Endothelial cell (in vitro differentiated cells): ENCODE measurements at regions not wholly inside any gene's neighbourhood (a gene's known extent, or its start where the extent isn't known, plus 50 kb on each side); places are given as distances from the start of the nearest gene placed in this dataset.

Experiments used
- DNase-seq: peaks from one replicate; pipeline ENCODE4 v3.0.0; 2021; ENCODE audit warnings: low spot score
- H3K27ac Mint-ChIP-seq: one replicate; pipeline ENCODE4 v1.8.0; 2021; ENCODE audit warnings: mixed read lengths, inconsistent platforms; ENCODE audit not compliant: unreplicated experiment
- H3K27me3 Mint-ChIP-seq: one replicate; pipeline ENCODE4 v1.8.0; 2021; ENCODE audit warnings: mild to moderate bottlenecking, moderate library complexity, mixed read lengths, inconsistent platforms; ENCODE audit not compliant: unreplicated experiment
- H3K36me3 Mint-ChIP-seq: one replicate; pipeline ENCODE4 v1.8.0; 2021; ENCODE audit warnings: mild to moderate bottlenecking, low read depth, mixed read lengths, inconsistent platforms; ENCODE audit not compliant: unreplicated experiment
- H3K4me1 Mint-ChIP-seq: one replicate; pipeline ENCODE4 v1.8.0; 2021; ENCODE audit warnings: mild to moderate bottlenecking, mixed read lengths, inconsistent platforms; ENCODE audit not compliant: unreplicated experiment
- H3K4me3 Mint-ChIP-seq: one replicate; pipeline ENCODE4 v1.8.0; 2021; ENCODE audit warnings: mild to moderate bottlenecking, mixed read lengths, inconsistent platforms; ENCODE audit not compliant: unreplicated experiment
- H3K9me3 Mint-ChIP-seq: one replicate; pipeline ENCODE4 v1.8.0; 2021; ENCODE audit warnings: mixed read lengths, inconsistent platforms; ENCODE audit not compliant: unreplicated experiment
- TF ChIP-seq, protein P1 (sequence below): fragments of 200-600 bp; sonication (generic); IDR thresholded peaks from one replicate; pipeline ENCODE4 v1.5.0; 2021; ENCODE audit warnings: antibody characterized with exemption; ENCODE audit not compliant: unreplicated experiment

DNA sequence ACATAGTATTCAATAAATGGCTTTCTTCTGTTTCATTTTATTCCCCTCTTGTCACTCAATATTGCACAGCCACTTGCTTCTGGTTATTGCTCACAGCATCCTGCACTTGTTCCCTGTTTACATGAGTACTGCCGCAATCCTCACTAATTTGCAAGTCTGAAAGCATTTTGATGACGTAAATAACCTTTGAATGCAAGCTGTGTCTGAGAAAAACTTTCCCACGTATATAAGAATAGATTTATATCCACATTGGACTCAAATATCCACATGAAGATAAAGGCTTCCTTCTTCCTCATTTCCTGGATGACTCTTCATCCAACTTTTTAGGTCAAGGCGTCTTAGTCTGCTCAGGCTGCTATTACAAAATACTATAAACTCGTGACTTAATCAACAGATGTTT, 88.2 kb upstream of the DAP start:
- no peak overlapping the region for H3K27ac Mint-ChIP-seq
- no peaks in the 10 kb centered on the region for H3K4me1 Mint-ChIP-seq
- H3K36me3 Mint-ChIP-seq = no peaks in the 10 kb centered on the region
- H3K9me3 Mint-ChIP-seq = no peaks in the 10 kb centered on the region
- no peaks in the 10 kb centered on the region for H3K27me3 Mint-ChIP-seq
- TF ChIP-seq, protein P1, sequence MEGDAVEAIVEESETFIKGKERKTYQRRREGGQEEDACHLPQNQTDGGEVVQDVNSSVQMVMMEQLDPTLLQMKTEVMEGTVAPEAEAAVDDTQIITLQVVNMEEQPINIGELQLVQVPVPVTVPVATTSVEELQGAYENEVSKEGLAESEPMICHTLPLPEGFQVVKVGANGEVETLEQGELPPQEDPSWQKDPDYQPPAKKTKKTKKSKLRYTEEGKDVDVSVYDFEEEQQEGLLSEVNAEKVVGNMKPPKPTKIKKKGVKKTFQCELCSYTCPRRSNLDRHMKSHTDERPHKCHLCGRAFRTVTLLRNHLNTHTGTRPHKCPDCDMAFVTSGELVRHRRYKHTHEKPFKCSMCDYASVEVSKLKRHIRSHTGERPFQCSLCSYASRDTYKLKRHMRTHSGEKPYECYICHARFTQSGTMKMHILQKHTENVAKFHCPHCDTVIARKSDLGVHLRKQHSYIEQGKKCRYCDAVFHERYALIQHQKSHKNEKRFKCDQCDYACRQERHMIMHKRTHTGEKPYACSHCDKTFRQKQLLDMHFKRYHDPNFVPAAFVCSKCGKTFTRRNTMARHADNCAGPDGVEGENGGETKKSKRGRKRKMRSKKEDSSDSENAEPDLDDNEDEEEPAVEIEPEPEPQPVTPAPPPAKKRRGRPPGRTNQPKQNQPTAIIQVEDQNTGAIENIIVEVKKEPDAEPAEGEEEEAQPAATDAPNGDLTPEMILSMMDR = no peak
- no peak overlapping the region for H3K4me3 Mint-ChIP-seq
- no peak for DNase-seq

DNA sequence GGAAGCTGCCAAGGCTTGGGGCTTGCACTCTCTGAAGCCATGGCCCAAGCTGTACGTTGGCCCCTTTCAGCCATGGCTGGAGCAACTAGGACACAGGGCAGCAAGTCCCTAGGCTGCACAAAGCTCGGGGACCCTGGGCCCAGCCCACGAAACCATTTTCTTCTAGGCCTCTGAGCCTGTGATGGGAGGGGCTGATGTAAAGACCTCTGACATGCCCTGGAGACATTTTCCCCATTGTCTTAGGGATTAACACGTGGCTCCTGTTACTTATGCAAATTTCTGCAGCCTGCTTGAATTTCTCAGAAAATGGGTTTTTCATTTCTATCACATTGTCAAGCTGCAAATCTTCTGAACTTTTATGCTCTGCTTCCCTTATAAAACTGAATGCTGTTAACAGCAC, 83.0 kb upstream of the DAP start:
- H3K36me3 Mint-ChIP-seq = no peaks in the 10 kb centered on the region
- H3K9me3 Mint-ChIP-seq = no peaks in the 10 kb centered on the region
- H3K4me3 Mint-ChIP-seq = no peak overlapping the region
- DNase-seq = no peak
- no peaks in the 10 kb centered on the region for H3K4me1 Mint-ChIP-seq
- no peaks in the 10 kb centered on the region for H3K27me3 Mint-ChIP-seq
- no peak overlapping the region for H3K27ac Mint-ChIP-seq
- TF ChIP-seq, protein P1 = no peak

DNA sequence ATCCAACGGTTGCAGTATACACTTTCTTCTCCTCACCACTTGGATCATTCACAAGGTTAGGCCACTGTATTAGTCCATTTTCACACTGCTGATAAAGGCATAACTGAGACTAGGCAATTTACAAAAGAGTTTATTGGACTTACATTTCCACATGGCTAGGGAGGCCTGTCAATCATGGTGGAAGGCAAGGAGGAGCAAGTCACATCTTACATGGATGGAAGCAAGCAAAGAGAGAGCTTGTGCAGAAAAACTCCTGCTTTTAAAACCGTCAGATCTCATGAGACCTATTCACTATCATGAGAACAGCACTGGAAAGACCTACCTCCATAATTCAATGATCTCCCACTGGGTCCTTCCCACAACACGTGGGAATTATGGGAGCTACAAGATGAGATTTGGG, 81.8 kb upstream of the DAP start:
- H3K4me3 Mint-ChIP-seq = no peak overlapping the region
- TF ChIP-seq, protein P1 = no peak
- no peaks in the 10 kb centered on the region for H3K27me3 Mint-ChIP-seq
- DNase-seq = no peak
- H3K36me3 Mint-ChIP-seq = no peaks in the 10 kb centered on the region
- H3K4me1 Mint-ChIP-seq = no peaks in the 10 kb centered on the region
- no peaks in the 10 kb centered on the region for H3K9me3 Mint-ChIP-seq
- H3K27ac Mint-ChIP-seq = no peak overlapping the region

DNA sequence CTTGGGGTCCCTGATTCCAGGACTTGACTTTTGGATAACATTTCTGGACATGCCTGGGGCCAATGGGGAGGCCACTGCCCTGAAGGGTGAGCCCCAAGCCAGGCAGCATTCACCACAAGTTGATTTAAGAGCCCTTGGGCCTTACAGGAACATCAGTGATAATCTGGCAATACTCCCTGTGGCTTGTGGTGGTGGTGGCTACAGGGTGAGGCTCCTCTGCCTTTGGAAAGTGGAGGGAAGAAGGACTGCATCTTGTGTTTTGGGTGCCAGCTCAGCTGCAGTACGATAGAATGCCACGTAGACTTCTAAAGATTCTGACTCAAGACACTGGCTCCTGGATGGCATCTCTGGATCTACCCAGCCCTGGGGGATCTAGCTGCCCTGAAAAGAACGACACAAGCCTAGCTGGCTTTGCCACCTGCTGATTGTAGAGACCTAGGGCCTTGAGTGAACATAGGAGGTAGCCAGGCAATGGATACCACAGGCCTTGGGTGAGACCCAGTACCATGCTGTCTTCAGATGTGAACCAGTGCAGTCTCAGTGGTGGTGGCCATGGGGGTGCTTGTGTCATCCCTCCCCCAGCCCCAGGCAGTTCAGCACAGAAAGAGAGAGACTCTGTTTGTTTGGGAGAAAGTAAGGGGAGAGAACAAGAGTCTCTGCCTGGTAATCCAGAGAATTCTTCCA, 79.0 kb upstream of the DAP start:
- H3K4me3 Mint-ChIP-seq = no peak overlapping the region
- H3K36me3 Mint-ChIP-seq = no peaks in the 10 kb centered on the region
- no peak overlapping the region for H3K27ac Mint-ChIP-seq
- no peak for DNase-seq
- TF ChIP-seq, protein P1 = no peak
- no peaks in the 10 kb centered on the region for H3K27me3 Mint-ChIP-seq
- no peaks in the 10 kb centered on the region for H3K4me1 Mint-ChIP-seq
- no peaks in the 10 kb centered on the region for H3K9me3 Mint-ChIP-seq

DNA sequence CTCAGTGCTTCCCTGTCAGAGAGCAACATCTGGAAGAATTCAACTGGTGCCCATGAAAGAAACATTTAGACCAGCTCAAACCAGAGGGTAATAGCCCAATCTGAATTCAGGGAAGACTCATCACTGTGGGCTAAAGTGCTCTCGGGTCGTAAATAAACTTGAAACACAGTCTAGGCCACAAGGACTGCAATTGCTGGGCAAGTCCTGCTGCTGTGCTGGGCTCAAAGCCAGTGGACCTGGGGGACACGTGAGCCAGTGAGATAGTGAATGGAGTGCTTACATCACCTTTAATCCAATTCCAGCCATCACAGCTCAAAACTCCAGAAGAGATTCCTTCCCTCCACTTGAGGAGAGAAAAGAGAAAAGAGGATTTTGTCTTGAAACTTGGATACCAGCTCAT, 78.1 kb upstream of the DAP start:
- Mint-ChIP-seq H3K4me3 (no peak overlapping the region), H3K36me3 (no peaks in the 10 kb centered on the region), H3K27me3 (no peaks in the 10 kb centered on the region), H3K27ac (no peak overlapping the region), H3K4me1 (no peaks in the 10 kb centered on the region), H3K9me3 (no peaks in the 10 kb centered on the region)
- DNase-seq = no peak
- TF ChIP-seq, protein P1 = no peak
